ENCODE measurements at regions not wholly inside any gene's neighbourhood (a gene's known extent, or its start where the extent isn't known, plus 50 kb on each side); places are given as distances from the start of the nearest gene placed in this dataset.

GRCh38 chr21:19507682-19508260 lies 1104.2 kb upstream of the TMPRSS15 start:
- Mint-ChIP-seq H3K27me3 (no peaks in the 10 kb centered on the region), H3K4me3 (no peak overlapping the region), H3K27ac (no peak overlapping the region), H3K4me1 (no peaks in the 10 kb centered on the region), H3K9me3 (peaks cover 1 to 28% (median 8%) of the 10 kb centered on the region in 11 donors), H3K36me3 (no peaks in the 10 kb centered on the region)
- Histone ChIP-seq H3K27me3 (ENCODE audit: control insufficient read depth in 2 of 2, insufficient read depth in 2 of 2, low read length in 2 of 2) (no peaks in the 10 kb centered on the region), H3K4me1 (ENCODE audit: control insufficient read depth in 2 of 2, insufficient read depth in 2 of 2, low read length in 2 of 2) (no peaks in the 10 kb centered on the region), H3K27ac (ENCODE audit: low read depth, low read length) (no peak overlapping the region), H3K36me3 (ENCODE audit: control insufficient read depth in 2 of 3, insufficient read depth in 3 of 3, low read length in 3 of 3) (no peaks in the 10 kb centered on the region), H3K4me3 (ENCODE audit: low read length) (no peak overlapping the region), H3K9me3 (ENCODE audit: control insufficient read depth in 2 of 3, low read length in 3 of 3) (no peaks in the 10 kb centered on the region)
- POLR2A ChIA-PET = no interaction called here
- intact Hi-C loops (cut with micrococcal nuclease) = no loop called here
- DNase-seq (no peak), ATAC-seq (no peak)
- CTCF ChIA-PET = no interaction called here

GRCh38 chr21:19508442-19508841 lies 1104.9 kb upstream of the TMPRSS15 start:
- Mint-ChIP-seq H3K9me3 (peaks cover 1 to 27% (median 8%) of the 10 kb centered on the region in 11 donors), H3K27me3 (no peaks in the 10 kb centered on the region), H3K36me3 (no peaks in the 10 kb centered on the region), H3K27ac (no peak overlapping the region), H3K4me1 (no peaks in the 10 kb centered on the region), H3K4me3 (no peak overlapping the region)
- no peaks in the 10 kb centered on the region for H3K36me3 ChIP-seq (ENCODE audit: control insufficient read depth in 2 of 3, insufficient read depth in 3 of 3, low read length in 3 of 3)
- no peaks in the 10 kb centered on the region for H3K27me3 ChIP-seq (ENCODE audit: control insufficient read depth in 2 of 2, insufficient read depth in 2 of 2, low read length in 2 of 2)
- ATAC-seq (no peak), DNase-seq (no peak)
- H3K4me1 ChIP-seq (ENCODE audit: control insufficient read depth in 2 of 2, insufficient read depth in 2 of 2, low read length in 2 of 2) = no peaks in the 10 kb centered on the region
- no peaks in the 10 kb centered on the region for H3K9me3 ChIP-seq (ENCODE audit: control insufficient read depth in 2 of 3, low read length in 3 of 3)
- ChIA-PET CTCF (no interaction called here), POLR2A (no interaction called here)
- no peak overlapping the region for H3K4me3 ChIP-seq (ENCODE audit: low read length)
- intact Hi-C loops (cut with micrococcal nuclease) = no loop called here
- no peak overlapping the region for H3K27ac ChIP-seq (ENCODE audit: low read depth, low read length)

DNA sequence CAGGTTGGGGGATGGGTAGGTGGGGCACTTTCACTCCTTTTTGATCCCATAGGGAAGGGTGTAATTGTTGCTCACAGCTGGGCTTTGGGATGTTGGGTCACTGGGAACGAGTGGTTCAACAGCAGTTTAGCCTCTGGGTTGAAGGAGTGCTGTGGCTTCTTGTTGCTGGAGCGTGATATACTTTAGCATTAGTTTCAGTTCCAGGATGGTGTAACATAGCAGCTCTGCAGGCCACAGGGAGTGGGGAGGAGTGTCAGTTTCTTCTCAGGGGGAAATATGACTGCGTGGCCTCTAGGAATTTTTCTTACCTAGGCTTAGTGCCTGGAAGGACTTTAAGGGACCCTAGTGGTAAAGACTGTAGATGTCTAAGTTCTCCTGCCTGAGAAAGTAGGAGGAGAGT lies 1105.3 kb upstream of the TMPRSS15 start:
- peaks cover 1 to 27% (median 8%) of the 10 kb centered on the region in 11 donors for H3K9me3 Mint-ChIP-seq
- POLR2A ChIA-PET = no interaction called here
- ATAC-seq = no peak

DNA sequence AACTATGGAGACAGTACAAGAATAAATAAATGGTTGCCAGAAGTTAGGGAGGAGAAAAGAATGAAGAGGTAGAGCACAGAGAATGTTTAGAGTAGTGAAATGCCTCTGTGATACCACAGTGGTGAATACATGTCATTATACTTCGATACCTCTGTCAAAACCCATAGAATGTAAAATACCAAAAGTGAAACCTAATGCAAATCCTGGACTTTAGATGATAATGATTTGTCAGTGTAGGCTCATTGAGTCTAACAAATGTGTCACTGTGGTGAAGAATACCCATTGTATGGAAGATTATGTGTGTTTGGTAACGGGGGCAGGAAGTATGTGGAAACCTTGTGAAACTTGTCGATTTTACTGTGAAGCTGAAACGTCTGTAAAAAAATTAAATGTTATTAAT lies 1106.5 kb upstream of the TMPRSS15 start:
- no peak overlapping the region for H3K4me3 ChIP-seq (ENCODE audit: low read length)
- POLR2A ChIA-PET = no interaction called here
- H3K27me3 Mint-ChIP-seq = no peaks in the 10 kb centered on the region
- no peak for DNase-seq
- intact Hi-C loops (cut with micrococcal nuclease) = no loop called here
- H3K9me3 ChIP-seq (ENCODE audit: control insufficient read depth in 2 of 3, low read length in 3 of 3) = peaks cover 0 to 10% (median 0%) of the 10 kb centered on the region in 3 experiments
- CTCF ChIA-PET = no interaction called here
- no peaks in the 10 kb centered on the region for H3K4me1 ChIP-seq (ENCODE audit: control insufficient read depth in 2 of 2, insufficient read depth in 2 of 2, low read length in 2 of 2)
- H3K27ac Mint-ChIP-seq = peak overlapping the region in 1 of 9 donors; percentile 54
- no peaks in the 10 kb centered on the region for H3K27me3 ChIP-seq (ENCODE audit: control insufficient read depth in 2 of 2, insufficient read depth in 2 of 2, low read length in 2 of 2)
- no peaks in the 10 kb centered on the region for H3K36me3 ChIP-seq (ENCODE audit: control insufficient read depth in 2 of 3, insufficient read depth in 3 of 3, low read length in 3 of 3)
- H3K4me1 Mint-ChIP-seq = no peaks in the 10 kb centered on the region
- H3K27ac ChIP-seq (ENCODE audit: low read depth, low read length) = no peak overlapping the region
- H3K9me3 Mint-ChIP-seq = peaks cover 0 to 29% (median 14%) of the 10 kb centered on the region in 11 donors
- H3K36me3 Mint-ChIP-seq = no peaks in the 10 kb centered on the region
- H3K4me3 Mint-ChIP-seq = no peak overlapping the region
- no peak for ATAC-seq

More for the DNA sequence above, 1105.3 kb upstream of the TMPRSS15 start:
- Histone ChIP-seq H3K27ac (ENCODE audit: low read depth, low read length) (no peak overlapping the region), H3K4me3 (ENCODE audit: low read length) (no peak overlapping the region), H3K9me3 (ENCODE audit: control insufficient read depth in 2 of 3, low read length in 3 of 3) (peaks cover 0 to 3% (median 0%) of the 10 kb centered on the region in 3 experiments), H3K4me1 (ENCODE audit: control insufficient read depth in 2 of 2, insufficient read depth in 2 of 2, low read length in 2 of 2) (no peaks in the 10 kb centered on the region), H3K36me3 (ENCODE audit: control insufficient read depth in 2 of 3, insufficient read depth in 3 of 3, low read length in 3 of 3) (no peaks in the 10 kb centered on the region), H3K27me3 (ENCODE audit: control insufficient read depth in 2 of 2, insufficient read depth in 2 of 2, low read length in 2 of 2) (no peaks in the 10 kb centered on the region)
- no peak for DNase-seq
- Mint-ChIP-seq H3K27ac (no peak overlapping the region), H3K36me3 (no peaks in the 10 kb centered on the region), H3K4me1 (no peaks in the 10 kb centered on the region), H3K4me3 (no peak overlapping the region), H3K27me3 (no peaks in the 10 kb centered on the region)
- intact Hi-C loops (cut with micrococcal nuclease) = no loop called here
- CTCF ChIA-PET = no interaction called here

- ChIA-PET POLR2A (no interaction called here), CTCF (no interaction called here)
- ATAC-seq = no peak
- no peak overlapping the region for H3K4me3 Mint-ChIP-seq
- H3K27me3 ChIP-seq (ENCODE audit: control insufficient read depth in 2 of 2, insufficient read depth in 2 of 2, low read length in 2 of 2) = no peaks in the 10 kb centered on the region
- peaks cover 0 to 29% (median 14%) of the 10 kb centered on the region in 11 donors for H3K9me3 Mint-ChIP-seq
- H3K36me3 ChIP-seq (ENCODE audit: control insufficient read depth in 2 of 3, insufficient read depth in 3 of 3, low read length in 3 of 3) = no peaks in the 10 kb centered on the region
- peaks cover 0 to 10% (median 0%) of the 10 kb centered on the region in 3 experiments for H3K9me3 ChIP-seq (ENCODE audit: control insufficient read depth in 2 of 3, low read length in 3 of 3)
- H3K4me3 ChIP-seq (ENCODE audit: low read length) = no peak overlapping the region
- no peak overlapping the region for H3K27ac Mint-ChIP-seq
- H3K27me3 Mint-ChIP-seq = no peaks in the 10 kb centered on the region
- no peaks in the 10 kb centered on the region for H3K36me3 Mint-ChIP-seq
- intact Hi-C loops (cut with micrococcal nuclease) = no loop called here
- no peaks in the 10 kb centered on the region for H3K4me1 Mint-ChIP-seq
- H3K4me1 ChIP-seq (ENCODE audit: control insufficient read depth in 2 of 2, insufficient read depth in 2 of 2, low read length in 2 of 2) = no peaks in the 10 kb centered on the region
- no peak overlapping the region for H3K27ac ChIP-seq (ENCODE audit: low read depth, low read length)
- DNase-seq = no peak
Observed at GRCh38 chr21:19510653-19511052, 1107.1 kb upstream of the TMPRSS15 start.

DNA sequence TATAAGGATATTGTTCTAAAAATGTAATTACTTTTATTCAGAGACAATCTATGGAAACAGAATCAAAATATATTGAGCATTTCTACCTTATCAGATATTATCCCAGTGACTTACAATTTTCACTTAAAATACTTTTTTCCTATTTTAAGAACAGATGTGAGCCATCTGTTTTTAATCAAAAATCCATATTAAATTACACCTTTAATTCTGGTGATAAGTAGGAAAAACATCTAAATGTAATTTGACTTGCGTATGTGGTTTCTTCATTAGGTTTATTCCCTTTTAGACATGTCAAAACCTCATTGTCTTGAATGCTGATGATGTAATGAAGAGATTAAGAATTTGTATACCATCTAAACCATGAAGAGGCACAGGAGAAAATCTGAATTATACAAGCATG lies 1118.8 kb upstream of the TMPRSS15 start:
- Mint-ChIP-seq H3K9me3 (peaks cover 2 to 19% (median 6%) of the 10 kb centered on the region in 11 donors), H3K4me1 (no peaks in the 10 kb centered on the region), H3K27ac (no peak overlapping the region), H3K4me3 (no peak overlapping the region), H3K27me3 (no peaks in the 10 kb centered on the region), H3K36me3 (no peaks in the 10 kb centered on the region)
- intact Hi-C loops (cut with micrococcal nuclease) = no loop called here
- ChIA-PET POLR2A (no interaction called here), CTCF (interaction anchor here (0.6 kb wide), 1 partner anchor 24 kb away, joined by 4 read pairs; no protein-coding TSS in a partner anchor)
- Histone ChIP-seq H3K4me1 (ENCODE audit: control insufficient read depth in 2 of 2, insufficient read depth in 2 of 2, low read length in 2 of 2) (no peaks in the 10 kb centered on the region), H3K36me3 (ENCODE audit: control insufficient read depth in 2 of 3, insufficient read depth in 3 of 3, low read length in 3 of 3) (no peaks in the 10 kb centered on the region), H3K27me3 (ENCODE audit: control insufficient read depth in 2 of 2, insufficient read depth in 2 of 2, low read length in 2 of 2) (no peaks in the 10 kb centered on the region), H3K27ac (ENCODE audit: low read depth, low read length) (no peak overlapping the region), H3K4me3 (ENCODE audit: low read length) (no peak overlapping the region), H3K9me3 (ENCODE audit: control insufficient read depth in 2 of 3, low read length in 3 of 3) (peaks cover 0 to 5% (median 4%) of the 10 kb centered on the region in 3 experiments)
- no peak for ATAC-seq
- no peak for DNase-seq

GRCh38 chr21:19523061-19523460 lies 1119.5 kb upstream of the TMPRSS15 start:
- Mint-ChIP-seq H3K4me1 (no peaks in the 10 kb centered on the region), H3K27ac (no peak overlapping the region), H3K4me3 (no peak overlapping the region), H3K27me3 (no peaks in the 10 kb centered on the region), H3K9me3 (peaks cover 2 to 19% (median 6%) of the 10 kb centered on the region in 11 donors), H3K36me3 (no peaks in the 10 kb centered on the region)
- ChIA-PET CTCF (no interaction called here), POLR2A (no interaction called here)
- DNase-seq (no peak), ATAC-seq (no peak)
- intact Hi-C loops (cut with micrococcal nuclease) = no loop called here
- no peaks in the 10 kb centered on the region for H3K4me1 ChIP-seq (ENCODE audit: control insufficient read depth in 2 of 2, insufficient read depth in 2 of 2, low read length in 2 of 2)
- H3K27ac ChIP-seq (ENCODE audit: low read depth, low read length) = no peak overlapping the region
- H3K4me3 ChIP-seq (ENCODE audit: low read length) = no peak overlapping the region
- H3K36me3 ChIP-seq (ENCODE audit: control insufficient read depth in 2 of 3, insufficient read depth in 3 of 3, low read length in 3 of 3) = no peaks in the 10 kb centered on the region
- H3K9me3 ChIP-seq (ENCODE audit: control insufficient read depth in 2 of 3, low read length in 3 of 3) = peaks cover 0 to 5% (median 4%) of the 10 kb centered on the region in 3 experiments
- H3K27me3 ChIP-seq (ENCODE audit: control insufficient read depth in 2 of 2, insufficient read depth in 2 of 2, low read length in 2 of 2) = no peaks in the 10 kb centered on the region
